Loucy (cell line): ENCODE measurements at regions not wholly inside any gene's neighbourhood (a gene's known extent, or its start where the extent isn't known, plus 50 kb on each side); places are given as distances from the start of the nearest gene placed in this dataset.
"Not testable (repeated sequence)": the region's sequence is repeated elsewhere in the genome, so short reads cannot be mapped to it uniquely, and the experiment has no call there.

ENCODE experiments used
- H2AFZ ChIP-seq: fragments of 200-600 bp; sonication (generic); 2 replicates; pipeline ENCODE4 v1.6.0; 2016; ENCODE audit warnings: antibody characterized with exemption, mild to moderate bottlenecking, low read length, moderate library complexity
- H3F3A ChIP-seq: fragments of 200-600 bp; 2 replicates; pipeline ENCODE4 v1.6.0; 2016; ENCODE audit warnings: antibody characterized with exemption, low read depth, mild to moderate bottlenecking
- H3K27me3 ChIP-seq: fragments of 200-600 bp; sonication (generic); 2 replicates; pipeline ENCODE4 v1.6.1; 2014; ENCODE audit warnings: low read length, mild to moderate bottlenecking; ENCODE audit not compliant: insufficient read depth, poor library complexity, severe bottlenecking
- H3K36me3 ChIP-seq: fragments of 200-600 bp; sonication (generic); 2 replicates; pipeline ENCODE4 v1.6.1; 2016; ENCODE audit warnings: low read length; ENCODE audit not compliant: insufficient read depth
- H3K4me1 ChIP-seq: fragments of 200-600 bp; sonication (generic); 2 replicates; pipeline ENCODE4 v1.5.1; 2014; ENCODE audit warnings: low read length, mild to moderate bottlenecking; ENCODE audit not compliant: insufficient read depth, poor library complexity, severe bottlenecking
- H3K4me2 ChIP-seq: fragments of 200-600 bp; sonication (generic); 2 replicates; pipeline ENCODE4 v1.6.0; 2014; ENCODE audit warnings: antibody characterized with exemption, low read length, low read depth, mild to moderate bottlenecking; ENCODE audit not compliant: poor library complexity, severe bottlenecking
- H3K4me3 ChIP-seq: fragments of 200-600 bp; sonication (generic); 2 replicates; pipeline ENCODE4 v1.5.1; 2014; ENCODE audit warnings: low read length, mild to moderate bottlenecking, mixed read lengths; ENCODE audit not compliant: poor library complexity, severe bottlenecking
- H3K79me2 ChIP-seq: fragments of 200-600 bp; sonication (generic); 2 replicates; pipeline ENCODE4 v1.6.1; 2014; ENCODE audit warnings: low read length; ENCODE audit not compliant: insufficient read depth
- H3K9ac ChIP-seq: fragments of 200-600 bp; sonication (generic); 2 replicates; pipeline ENCODE4 v1.6.0; 2014; ENCODE audit warnings: mild to moderate bottlenecking, low read depth, low read length, moderate library complexity; ENCODE audit not compliant: poor library complexity, severe bottlenecking
- H3K9me2 ChIP-seq: fragments of 200-600 bp; sonication (generic); replicated peaks from 2 replicates; pipeline ENCODE4 v1.6.1; 2016; ENCODE audit warnings: low read depth, low read length, mixed read lengths
- H3K9me3 ChIP-seq: fragments of 200-600 bp; sonication (generic); 2 replicates; pipeline ENCODE4 v1.6.1; 2014; ENCODE audit warnings: mild to moderate bottlenecking, antibody characterized with exemption, low read length, low read depth; ENCODE audit not compliant: insufficient read depth
- H4K20me1 ChIP-seq: fragments of 200-600 bp; sonication (generic); 2 replicates; pipeline ENCODE4 v1.6.0; 2014; ENCODE audit warnings: antibody characterized with exemption, low read length, mild to moderate bottlenecking; ENCODE audit not compliant: insufficient read depth, poor library complexity, severe bottlenecking
- EZH2phosphoT487 ChIP-seq: fragments of 200-600 bp; IDR thresholded peaks from 2 replicates; pipeline ENCODE4 v1.6.1; 2018; ENCODE audit warnings: antibody characterized with exemption, mild to moderate bottlenecking, moderate library complexity, borderline replicate concordance
- TF ChIP-seq, protein P1 (sequence below): fragments of 200-600 bp; sonication (generic); conservative IDR thresholded peaks from 2 replicates; pipeline ENCODE4 v1.5.1; 2014; ENCODE audit warnings: mild to moderate bottlenecking, antibody characterized with exemption, low read length

DNA sequence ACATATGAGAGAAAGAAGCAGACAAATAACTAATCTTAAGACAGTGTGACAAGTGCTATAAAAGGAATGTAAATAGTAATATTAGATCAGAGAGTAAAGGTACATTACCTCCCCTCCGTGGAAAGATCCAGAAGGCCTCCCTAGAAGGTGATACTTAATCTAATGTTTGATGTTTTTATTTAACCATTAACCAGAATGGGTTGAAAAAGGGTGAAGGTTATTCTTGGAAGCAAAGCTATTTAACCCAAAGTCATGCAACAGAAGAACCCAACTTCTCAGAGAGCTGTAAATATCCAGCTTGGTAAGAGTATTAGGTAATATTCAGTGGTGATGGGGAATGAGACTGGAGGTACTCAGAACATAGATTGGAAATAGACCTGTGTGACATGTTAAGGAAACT is 68.0 kb upstream of the HIVEP1 start:
- no peak overlapping the region for H3K9ac ChIP-seq
- no peak for TF ChIP-seq EZH2phosphoT487
- TF ChIP-seq, protein P1, sequence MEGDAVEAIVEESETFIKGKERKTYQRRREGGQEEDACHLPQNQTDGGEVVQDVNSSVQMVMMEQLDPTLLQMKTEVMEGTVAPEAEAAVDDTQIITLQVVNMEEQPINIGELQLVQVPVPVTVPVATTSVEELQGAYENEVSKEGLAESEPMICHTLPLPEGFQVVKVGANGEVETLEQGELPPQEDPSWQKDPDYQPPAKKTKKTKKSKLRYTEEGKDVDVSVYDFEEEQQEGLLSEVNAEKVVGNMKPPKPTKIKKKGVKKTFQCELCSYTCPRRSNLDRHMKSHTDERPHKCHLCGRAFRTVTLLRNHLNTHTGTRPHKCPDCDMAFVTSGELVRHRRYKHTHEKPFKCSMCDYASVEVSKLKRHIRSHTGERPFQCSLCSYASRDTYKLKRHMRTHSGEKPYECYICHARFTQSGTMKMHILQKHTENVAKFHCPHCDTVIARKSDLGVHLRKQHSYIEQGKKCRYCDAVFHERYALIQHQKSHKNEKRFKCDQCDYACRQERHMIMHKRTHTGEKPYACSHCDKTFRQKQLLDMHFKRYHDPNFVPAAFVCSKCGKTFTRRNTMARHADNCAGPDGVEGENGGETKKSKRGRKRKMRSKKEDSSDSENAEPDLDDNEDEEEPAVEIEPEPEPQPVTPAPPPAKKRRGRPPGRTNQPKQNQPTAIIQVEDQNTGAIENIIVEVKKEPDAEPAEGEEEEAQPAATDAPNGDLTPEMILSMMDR: no peak

DNA sequence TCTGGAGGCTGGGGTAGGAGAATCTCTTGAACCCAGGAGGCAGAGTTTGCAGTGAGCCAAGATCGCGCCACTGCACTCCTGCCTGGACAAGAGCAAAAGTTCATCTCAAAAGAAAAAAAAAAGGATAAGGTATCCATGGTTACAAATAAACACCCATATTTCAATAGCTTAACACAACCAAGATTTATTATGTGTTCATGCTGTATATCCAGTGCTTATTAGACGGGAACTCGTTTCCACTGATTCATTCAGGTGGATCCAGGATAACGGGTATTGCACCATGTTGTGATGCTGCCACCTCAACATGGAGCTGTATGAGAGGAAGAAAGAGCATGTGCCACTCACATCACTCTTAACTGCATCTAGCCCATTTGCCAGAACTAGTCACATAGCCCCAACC is 69.1 kb upstream of the HIVEP1 start:
- TF ChIP-seq EZH2phosphoT487: no peak
- TF ChIP-seq, protein P1: no peak
- Histone ChIP-seq H3K9me3 (no peaks in the 10 kb centered on the region), H2AFZ (no peak overlapping the region), H4K20me1 (no peaks in the 10 kb centered on the region), H3F3A (no peaks in the 10 kb centered on the region), H3K9ac (no peak overlapping the region), H3K4me3 (no peak overlapping the region), H3K4me1 (no peaks in the 10 kb centered on the region), H3K36me3 (no peaks in the 10 kb centered on the region), H3K79me2 (no peaks in the 10 kb centered on the region), H3K4me2 (no peak overlapping the region), H3K9me2 (no peaks in the 10 kb centered on the region), H3K27me3 (no peaks in the 10 kb centered on the region)

More for the DNA sequence above, 68.0 kb upstream of the HIVEP1 start:
- Histone ChIP-seq H3K79me2 (no peaks in the 10 kb centered on the region), H3K9me2 (no peaks in the 10 kb centered on the region), H3K4me2 (no peak overlapping the region), H3K4me3 (no peak overlapping the region), H4K20me1 (no peaks in the 10 kb centered on the region), H3K9me3 (no peaks in the 10 kb centered on the region), H3K36me3 (no peaks in the 10 kb centered on the region), H2AFZ (no peak overlapping the region), H3F3A (no peaks in the 10 kb centered on the region), H3K27me3 (no peaks in the 10 kb centered on the region), H3K4me1 (no peaks in the 10 kb centered on the region)

DNA sequence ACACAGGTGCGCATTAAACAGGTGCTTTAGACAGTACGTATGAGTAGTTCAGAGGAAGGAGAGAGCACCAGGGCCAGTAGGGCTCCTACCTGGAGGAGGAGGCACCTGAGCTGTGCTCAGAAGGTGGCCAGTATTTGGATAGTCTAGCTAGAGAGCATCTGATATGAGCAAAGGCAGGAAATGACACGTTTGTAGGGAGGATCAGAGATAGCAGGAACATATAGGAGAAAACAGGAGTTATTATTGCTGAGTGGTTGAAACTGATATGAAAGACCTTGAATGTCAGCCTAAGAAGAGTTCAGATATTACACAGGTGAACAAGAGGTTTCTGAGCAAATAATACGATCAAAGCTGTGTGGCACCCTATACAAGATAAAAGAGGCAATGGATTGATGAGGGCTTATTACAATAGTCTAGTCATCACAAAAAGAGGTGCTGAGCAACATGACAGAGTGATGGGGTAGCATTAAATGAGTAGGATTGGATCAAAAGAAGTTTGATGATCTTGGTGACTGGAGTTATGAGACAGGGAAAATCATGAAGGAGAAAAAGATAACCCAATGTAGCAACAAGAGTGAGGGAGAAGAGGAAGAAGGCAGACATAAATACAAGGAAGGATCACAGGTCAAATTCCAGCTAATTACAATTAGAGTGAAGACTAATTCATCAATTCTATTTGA is 69.8 kb upstream of the HIVEP1 start:
- Histone ChIP-seq H2AFZ (no peak overlapping the region), H3K9me2 (no peaks in the 10 kb centered on the region), H3F3A (no peaks in the 10 kb centered on the region), H3K79me2 (no peaks in the 10 kb centered on the region), H3K4me1 (no peaks in the 10 kb centered on the region), H3K9me3 (no peaks in the 10 kb centered on the region), H3K4me2 (no peak overlapping the region), H4K20me1 (no peaks in the 10 kb centered on the region), H3K4me3 (no peak overlapping the region), H3K9ac (no peak overlapping the region), H3K36me3 (no peaks in the 10 kb centered on the region), H3K27me3 (no peaks in the 10 kb centered on the region)
- TF ChIP-seq, protein P1: no peak
- no peak for TF ChIP-seq EZH2phosphoT487

DNA sequence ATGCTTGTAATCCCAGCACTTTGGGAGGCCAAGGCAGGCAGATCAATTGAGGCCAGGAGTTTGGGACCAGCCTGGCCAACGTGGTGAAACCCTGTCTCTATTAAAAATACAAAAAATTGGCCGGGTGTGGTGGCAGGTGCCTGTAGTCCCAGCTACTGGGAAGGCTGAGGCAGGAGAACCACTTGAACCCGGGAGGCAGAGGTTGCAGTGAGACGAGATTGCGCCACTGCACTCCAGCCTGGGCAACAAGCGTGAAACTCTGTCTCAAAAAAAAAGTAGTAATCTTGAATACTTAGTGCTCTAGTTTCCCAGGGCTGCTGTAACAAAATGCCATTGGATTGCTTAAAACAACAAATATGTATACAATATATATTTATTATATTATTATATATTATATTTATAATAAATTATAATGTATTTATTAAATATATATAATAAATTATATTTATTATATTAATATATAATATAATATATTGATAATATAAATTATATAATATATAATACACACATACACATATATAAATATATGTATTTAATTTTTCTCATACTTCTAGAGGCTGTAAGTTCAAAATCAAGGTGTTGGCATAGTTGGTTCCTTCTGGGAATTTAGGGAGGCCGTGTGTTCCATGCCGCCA is 71.5 kb upstream of the HIVEP1 start:
- not testable (repeated sequence) for H3K4me1 ChIP-seq, H2AFZ ChIP-seq, H3F3A ChIP-seq, H3K27me3 ChIP-seq, H3K36me3 ChIP-seq, H3K9me3 ChIP-seq, H3K9me2 ChIP-seq, H3K4me2 ChIP-seq, H4K20me1 ChIP-seq, H3K79me2 ChIP-seq, H3K4me3 ChIP-seq, H3K9ac ChIP-seq
